ENCODE measurements at regions not wholly inside any gene's neighbourhood (a gene's known extent, or its start where the extent isn't known, plus 50 kb on each side); places are given as distances from the start of the nearest gene placed in this dataset.

- no peak for TF ChIP-seq CTCF (tag by site-specific recombination; IDR thresholded peaks at IDR 0.05)
- no peak for TF ChIP-seq ZNF10 (tag by site-specific recombination; IDR thresholded peaks at IDR 0.05)
- TF ChIP-seq ZNF26 (tag by site-specific recombination; IDR thresholded peaks at IDR 0.05), result no peak
- no peak for TF ChIP-seq ZNF571 (tag by site-specific recombination; IDR thresholded peaks at IDR 0.05)
- no peak for TF ChIP-seq PRDM10 (tag by site-specific recombination; IDR thresholded peaks at IDR 0.05)
- TF ChIP-seq ZNF366 (tag by site-specific recombination; conservative IDR thresholded peaks at IDR 0.05), result no peak
- no peak for TF ChIP-seq ZNF704 (tag by site-specific recombination; IDR thresholded peaks at IDR 0.05)
- TF ChIP-seq ZBTB1 (tag by site-specific recombination; IDR thresholded peaks at IDR 0.05), result no peak
- no peak for TF ChIP-seq ZNF398 (tag by site-specific recombination; IDR thresholded peaks at IDR 0.05)
These were observed 1456.5 kb downstream of the TBC1D22A start for GRCh38 chr22:48218889-48219420.
